ENCODE measurements at regions not wholly inside any gene's neighbourhood (a gene's known extent, or its start where the extent isn't known, plus 50 kb on each side); places are given as distances from the start of the nearest gene placed in this dataset.

- TF ChIP-seq POLR2A (IDR thresholded peaks at IDR 0.05) (no peak), CTCF (IDR thresholded peaks at IDR 0.05) (no peak), POLR2AphosphoS5 (IDR thresholded peaks at IDR 0.05) (no peak)
- intact Hi-C loops (cut with DNase I; ENCODE audit: low total_unique reads): no loop called here
- no peak overlapping the region for H3K27ac ChIP-seq
- no peak overlapping the region for H3K4me3 ChIP-seq
- no peaks in the 10 kb centered on the region for H3K4me1 ChIP-seq
- H3K36me3 ChIP-seq: no peaks in the 10 kb centered on the region
- no peak for DNase-seq (ENCODE audit: low spot score in 2 of 2)
- H3K27me3 ChIP-seq: no peaks in the 10 kb centered on the region
- H3K9me3 ChIP-seq: no peaks in the 10 kb centered on the region
Measured at GRCh38 chr2:29974086-29974485, 52.7 kb upstream of the ALK start.

GRCh38 chr2:29977284-29977683, 55.9 kb upstream of the ALK start:
- no peak overlapping the region for H3K4me3 ChIP-seq
- no peaks in the 10 kb centered on the region for H3K4me1 ChIP-seq
- DNase-seq (ENCODE audit: low spot score in 2 of 2): no peak
- no peaks in the 10 kb centered on the region for H3K36me3 ChIP-seq
- H3K27me3 ChIP-seq: no peaks in the 10 kb centered on the region
- no peak for TF ChIP-seq CTCF (IDR thresholded peaks at IDR 0.05)
- no peak for TF ChIP-seq POLR2AphosphoS5 (IDR thresholded peaks at IDR 0.05)
- TF ChIP-seq POLR2A (IDR thresholded peaks at IDR 0.05): no peak
- intact Hi-C loops (cut with DNase I; ENCODE audit: low total_unique reads): loop anchor here (2.0 to 5.0 kb wide), 2 partner anchors 34 to 795 kb away; no protein-coding TSS in a partner anchor
- H3K27ac ChIP-seq: no peak overlapping the region
- no peaks in the 10 kb centered on the region for H3K9me3 ChIP-seq

GRCh38 chr2:29981402-29981801, 60.0 kb upstream of the ALK start:
- no peaks in the 10 kb centered on the region for H3K4me1 ChIP-seq
- H3K27me3 ChIP-seq: no peaks in the 10 kb centered on the region
- DNase-seq (ENCODE audit: low spot score in 2 of 2): no peak
- H3K9me3 ChIP-seq: no peaks in the 10 kb centered on the region
- H3K36me3 ChIP-seq: no peaks in the 10 kb centered on the region
- TF ChIP-seq POLR2A (IDR thresholded peaks at IDR 0.05): no peak
- TF ChIP-seq POLR2AphosphoS5 (IDR thresholded peaks at IDR 0.05): no peak
- no peak for TF ChIP-seq CTCF (IDR thresholded peaks at IDR 0.05)
- intact Hi-C loops (cut with DNase I; ENCODE audit: low total_unique reads): no loop called here
- H3K4me3 ChIP-seq: no peak overlapping the region
- no peak overlapping the region for H3K27ac ChIP-seq

- TF ChIP-seq CTCF (IDR thresholded peaks at IDR 0.05): no peak
- TF ChIP-seq POLR2A (IDR thresholded peaks at IDR 0.05): no peak
- TF ChIP-seq POLR2AphosphoS5 (IDR thresholded peaks at IDR 0.05): no peak
- DNase-seq (ENCODE audit: low spot score in 2 of 2): no peak
Measured at GRCh38 chr2:29983308-29983707, 61.9 kb upstream of the ALK start.

GRCh38 chr2:29987146-29987545, 65.8 kb upstream of the ALK start:
- no peaks in the 10 kb centered on the region for H3K27me3 ChIP-seq
- H3K27ac ChIP-seq: no peak overlapping the region
- no peaks in the 10 kb centered on the region for H3K9me3 ChIP-seq
- no peaks in the 10 kb centered on the region for H3K36me3 ChIP-seq
- TF ChIP-seq CTCF (IDR thresholded peaks at IDR 0.05) (no peak), POLR2AphosphoS5 (IDR thresholded peaks at IDR 0.05) (no peak), POLR2A (IDR thresholded peaks at IDR 0.05) (no peak)
- no peaks in the 10 kb centered on the region for H3K4me1 ChIP-seq
- DNase-seq (ENCODE audit: low spot score in 2 of 2): no peak
- H3K4me3 ChIP-seq: no peak overlapping the region
- intact Hi-C loops (cut with DNase I; ENCODE audit: low total_unique reads): no loop called here

More at GRCh38 chr2:29983308-29983707, 61.9 kb upstream of the ALK start:
- no peaks in the 10 kb centered on the region for H3K36me3 ChIP-seq
- no peak overlapping the region for H3K27ac ChIP-seq
- H3K4me3 ChIP-seq: no peak overlapping the region
- H3K9me3 ChIP-seq: no peaks in the 10 kb centered on the region
- H3K4me1 ChIP-seq: no peaks in the 10 kb centered on the region
- H3K27me3 ChIP-seq: no peaks in the 10 kb centered on the region
- intact Hi-C loops (cut with DNase I; ENCODE audit: low total_unique reads): no loop called here
